H1 (cell line): ENCODE measurements at regions not wholly inside any gene's neighbourhood (a gene's known extent, or its start where the extent isn't known, plus 50 kb on each side); places are given as distances from the start of the nearest gene placed in this dataset.

ENCODE experiments used
- CTCF ChIA-PET: fragments of 300-600 bp; sonication (Branson Sonifier 250); formaldehyde crosslinking; loops from one replicate; lab custom pipeline; 2021; ENCODE audit not compliant: partially characterized antibody; lab: Charles Lee
- POLR2A ChIA-PET: fragments of 300-600 bp; sonication (Branson Sonifier 250); formaldehyde crosslinking; loops from one replicate; lab custom pipeline; 2021; ENCODE audit warnings: inconsistent platforms; ENCODE audit not compliant: partially characterized antibody; lab: Charles Lee
- DNase-seq, 2 experiments: peaks; one replicate each; pipeline versions ENCODE4 v3.0.0 to v3.0.0-alpha.2; 2010 to 2022; ENCODE audit warnings: low spot score in 2 of 2, low read depth in 1 of 2, mixed read lengths in 1 of 2
- FAIRE-seq: peaks from 2 replicates; lab custom pipeline; 2011; peaks lifted over from hg19 to GRCh38; lab: Jason Lieb, UNC
- H2AFZ ChIP-seq: 2 replicates; pipeline ENCODE4 v1.8.1; 2012; ENCODE audit warnings: low read length, inconsistent platforms
- H2AK5ac ChIP-seq: 2 replicates; pipeline ENCODE4 v1.6.1; 2013; ENCODE audit warnings: low read depth, low read length
- H2BK120ac ChIP-seq: replicated peaks from 2 replicates; pipeline ENCODE3; 2013; ENCODE audit warnings: low read depth, low read length, inconsistent platforms
- H2BK12ac ChIP-seq: 2 replicates; pipeline ENCODE4 v1.6.1; 2013; ENCODE audit warnings: low read depth, low read length
- H2BK15ac ChIP-seq: 2 replicates; pipeline ENCODE4 v1.6.1; 2013; ENCODE audit warnings: low read length
- H2BK20ac ChIP-seq: 2 replicates; pipeline ENCODE4 v1.6.1; 2013; ENCODE audit warnings: low read length
- H2BK5ac ChIP-seq: 2 replicates; pipeline ENCODE4 v1.6.1; 2013; ENCODE audit warnings: low read depth, low read length
- H3K14ac ChIP-seq: 2 replicates; pipeline ENCODE4 v1.6.1; 2013; ENCODE audit warnings: inconsistent platforms; ENCODE audit not compliant: insufficient read length
- H3K18ac ChIP-seq: 2 replicates; pipeline ENCODE4 v1.6.1; 2013; ENCODE audit warnings: low read length; ENCODE audit errors: extremely low read depth
- H3K23ac ChIP-seq: 2 replicates; pipeline ENCODE4 v1.6.1; 2013; ENCODE audit warnings: inconsistent platforms; ENCODE audit not compliant: insufficient read length
- H3K23me2 ChIP-seq: 2 replicates; pipeline ENCODE4 v1.6.1; 2013; ENCODE audit warnings: low read depth, low read length
- H3K27ac ChIP-seq: 2 replicates; pipeline ENCODE4 v1.6.1; 2011; ENCODE audit warnings: low read depth, low read length, inconsistent platforms
- H3K27me3 ChIP-seq, 4 experiments: replicated peaks in 1 of 4; 1 replicate in 1 of 4; 2 replicates in 3 of 4; pipeline versions ENCODE4 v1.6.1 to v1.8.1; 2011 to 2013; ENCODE audit warnings: low read length in 3 of 4, mild to moderate bottlenecking in 3 of 4, inconsistent platforms in 2 of 4, mixed read lengths in 2 of 4, moderate library complexity in 1 of 4; ENCODE audit not compliant: control insufficient read depth in 3 of 4, insufficient read depth in 3 of 4; ENCODE audit errors: extremely low read depth in 1 of 4
- H3K36me3 ChIP-seq, 4 experiments: 2 replicates each; pipeline versions ENCODE4 v1.6.1 to v1.8.1; 2011 to 2013; ENCODE audit warnings: mild to moderate bottlenecking in 4 of 4, low read length in 3 of 4, moderate library complexity in 2 of 4, control low read depth in 1 of 4, inconsistent platforms in 1 of 4; ENCODE audit not compliant: insufficient read depth in 4 of 4, control insufficient read depth in 2 of 4
- H3K4ac ChIP-seq: replicated peaks from 2 replicates; pipeline ENCODE3; 2013; ENCODE audit warnings: low read length, low read depth, mixed read lengths, inconsistent platforms; ENCODE audit not compliant: insufficient read length
- H3K4me1 ChIP-seq, 4 experiments: replicated peaks in 1 of 4; 1 replicate in 1 of 4; 2 replicates in 3 of 4; pipeline versions ENCODE4 v1.6.1 to v1.8.1; 2011 to 2013; ENCODE audit warnings: low read length in 3 of 4, inconsistent platforms in 2 of 4, mixed read lengths in 1 of 4; ENCODE audit not compliant: insufficient read depth in 4 of 4, control insufficient read depth in 3 of 4
- H3K4me2 ChIP-seq, 2 experiments: 2 replicates each; pipeline versions ENCODE4 v1.6.1 to v1.8.1; 2011 to 2013; ENCODE audit warnings: low read depth in 2 of 2, low read length in 2 of 2, control low read depth in 1 of 2, inconsistent platforms in 1 of 2, mild to moderate bottlenecking in 1 of 2; ENCODE audit not compliant: insufficient read depth in 1 of 2
- H3K4me3 ChIP-seq, 4 experiments: fragments of 200-600, 300-600 bp in 1 of 4; sonication (generic), shearing (Covaris generic), sonication (Bioruptor Twin) in 1 of 4; 2 replicates each; pipeline versions ENCODE4 v1.5.1 to v1.8.1; 2011 to 2016; ENCODE audit warnings: low read length in 4 of 4, low read depth in 3 of 4, control low read depth in 2 of 4, inconsistent platforms in 2 of 4, mild to moderate bottlenecking in 2 of 4, mixed read lengths in 1 of 4, moderate library complexity in 1 of 4; ENCODE audit not compliant: insufficient read depth in 2 of 4; ENCODE audit errors: extremely low read depth in 1 of 4
- H3K56ac ChIP-seq: replicated peaks from 2 replicates; pipeline ENCODE3; 2013; ENCODE audit warnings: low read depth, mild to moderate bottlenecking, mixed read lengths, low read length, inconsistent platforms; ENCODE audit not compliant: insufficient read length
- H3K79me1 ChIP-seq: 2 replicates; pipeline ENCODE4 v1.6.1; 2013; ENCODE audit warnings: low read depth, low read length, control low read depth
- H3K79me2 ChIP-seq, 2 experiments: 2 replicates each; pipeline versions ENCODE4 v1.6.1 to v1.8.1; 2012 to 2013; ENCODE audit warnings: low read length in 2 of 2, mild to moderate bottlenecking in 2 of 2, inconsistent platforms in 1 of 2; ENCODE audit not compliant: insufficient read depth in 2 of 2, control insufficient read depth in 1 of 2
- H3K9ac ChIP-seq, 4 experiments: replicated peaks in 1 of 4; 1 replicate in 1 of 4; 2 replicates in 3 of 4; pipeline versions ENCODE4 v1.6.1 to v1.8.1; 2011 to 2013; ENCODE audit warnings: low read depth in 3 of 4, low read length in 3 of 4, control low read depth in 2 of 4, mild to moderate bottlenecking in 2 of 4, moderate library complexity in 2 of 4, inconsistent platforms in 1 of 4; ENCODE audit errors: extremely low read depth in 1 of 4
- H3K9me3 ChIP-seq, 2 experiments: 2 replicates each; pipeline versions ENCODE4 v1.6.1 to v1.8.1; 2012 to 2013; ENCODE audit warnings: mild to moderate bottlenecking in 2 of 2, moderate library complexity in 2 of 2, control low read depth in 1 of 2, inconsistent platforms in 1 of 2, low read depth in 1 of 2, low read length in 1 of 2, mixed read lengths in 1 of 2; ENCODE audit not compliant: insufficient read depth in 2 of 2
- H4K20me1 ChIP-seq, 2 experiments: replicated peaks in 1 of 2; 2 replicates each; pipeline versions ENCODE3 to v1.8.1; 2011 to 2013; ENCODE audit warnings: inconsistent platforms in 2 of 2, low read length in 2 of 2, mild to moderate bottlenecking in 1 of 2; ENCODE audit not compliant: insufficient read depth in 2 of 2, control insufficient read depth in 1 of 2
- H4K5ac ChIP-seq: 2 replicates; pipeline ENCODE4 v1.6.1; 2013; ENCODE audit warnings: low read length, low read depth, mixed read lengths, inconsistent platforms; ENCODE audit not compliant: insufficient read length
- H4K8ac ChIP-seq: 2 replicates; pipeline ENCODE4 v1.8.0; 2013; ENCODE audit warnings: mild to moderate bottlenecking, moderate library complexity, low read length, inconsistent platforms; ENCODE audit not compliant: insufficient read depth; ENCODE audit errors: extremely low read depth
- H4K91ac ChIP-seq: replicated peaks from 2 replicates; pipeline ENCODE3; 2013; ENCODE audit warnings: low read length, mixed read lengths, inconsistent platforms; ENCODE audit not compliant: insufficient read length
- ASH2L ChIP-seq: fragments of 200-600, 300-600 bp; sonication (generic); IDR thresholded peaks from one replicate; pipeline ENCODE4 v1.7.1; 2017; ENCODE audit warnings: low read length
- CHD2 ChIP-seq: IDR thresholded peaks from 2 replicates; pipeline ENCODE4 v1.6.1; 2012; ENCODE audit warnings: low read length, improper control_type of control experiment
- CREB1 ChIP-seq: IDR thresholded peaks from 2 replicates; pipeline ENCODE4 v1.6.1; 2012; ENCODE audit warnings: inconsistent platforms
- FOSL1 ChIP-seq: IDR thresholded peaks from 2 replicates; pipeline ENCODE4 v1.6.1; 2011; ENCODE audit warnings: mild to moderate bottlenecking, low read depth, low read length, moderate library complexity; ENCODE audit not compliant: insufficient read depth
- GABPA ChIP-seq: IDR thresholded peaks from 2 replicates; pipeline ENCODE4 v1.6.1; 2011; ENCODE audit warnings: mild to moderate bottlenecking, low read length, moderate library complexity, borderline replicate concordance; ENCODE audit not compliant: insufficient read depth
- JUN ChIP-seq: IDR thresholded peaks from 2 replicates; pipeline ENCODE4 v1.6.1; 2011; ENCODE audit warnings: low read depth, mild to moderate bottlenecking, improper control_type of control experiment, low read length
- KDM4A ChIP-seq: IDR thresholded peaks from one replicate; pipeline ENCODE4 v1.7.1; 2012; ENCODE audit warnings: low read depth, mild to moderate bottlenecking, moderate library complexity, low read length, inconsistent platforms; ENCODE audit not compliant: severe bottlenecking
- MAFK ChIP-seq: IDR thresholded peaks from 2 replicates; pipeline ENCODE4 v1.6.1; 2012; ENCODE audit warnings: low read depth, mild to moderate bottlenecking, improper control_type of control experiment, low read length
- SAP30 ChIP-seq: fragments of 300-600 bp; sonication (generic); IDR thresholded peaks from 2 replicates; pipeline ENCODE4 v1.7.1; 2012; ENCODE audit warnings: low read length, moderate library complexity, mild to moderate bottlenecking, inconsistent platforms; ENCODE audit not compliant: insufficient read depth, insufficient replicate concordance
- SIX5 ChIP-seq: IDR thresholded peaks from 2 replicates; pipeline ENCODE4 v1.6.1; 2011; ENCODE audit warnings: mild to moderate bottlenecking, low read depth, low read length
- SUZ12 ChIP-seq: fragments of 200-600 bp; sonication (generic); IDR thresholded peaks from 2 replicates; pipeline ENCODE4 v1.6.1; 2012; ENCODE audit warnings: mild to moderate bottlenecking, inconsistent platforms, low read length, moderate library complexity, mixed read lengths
- TEAD4 ChIP-seq: IDR thresholded peaks from 2 replicates; pipeline ENCODE4 v1.6.1; 2012; ENCODE audit warnings: low read depth, low read length, inconsistent platforms, mixed read lengths
- WGBS, 2 experiments: shearing (Covaris generic) in 1 of 2; methylation state at CpG; one replicate each; pipeline versions ENCODE4 v1.1.6 to v1.1.7; 2013 to 2015; ENCODE audit warnings: low lambda C conversion rate in 2 of 2, mixed read lengths in 2 of 2, inconsistent platforms in 1 of 2, low coverage in 1 of 2, missing lambda C conversion rate in 1 of 2; ENCODE audit not compliant: insufficient replicate concordance in 2 of 2, insufficient coverage in 1 of 2, insufficient read length in 1 of 2; ENCODE audit errors: extremely low coverage in 1 of 2, missing lambda C conversion rate in 1 of 2; 5-methylcytosine and 5-hydroxymethylcytosine counted together
- TF ChIP-seq, protein P1 (sequence below): IDR thresholded peaks from 2 replicates; pipeline ENCODE4 v1.6.1; 2012; ENCODE audit warnings: inconsistent platforms

DNA sequence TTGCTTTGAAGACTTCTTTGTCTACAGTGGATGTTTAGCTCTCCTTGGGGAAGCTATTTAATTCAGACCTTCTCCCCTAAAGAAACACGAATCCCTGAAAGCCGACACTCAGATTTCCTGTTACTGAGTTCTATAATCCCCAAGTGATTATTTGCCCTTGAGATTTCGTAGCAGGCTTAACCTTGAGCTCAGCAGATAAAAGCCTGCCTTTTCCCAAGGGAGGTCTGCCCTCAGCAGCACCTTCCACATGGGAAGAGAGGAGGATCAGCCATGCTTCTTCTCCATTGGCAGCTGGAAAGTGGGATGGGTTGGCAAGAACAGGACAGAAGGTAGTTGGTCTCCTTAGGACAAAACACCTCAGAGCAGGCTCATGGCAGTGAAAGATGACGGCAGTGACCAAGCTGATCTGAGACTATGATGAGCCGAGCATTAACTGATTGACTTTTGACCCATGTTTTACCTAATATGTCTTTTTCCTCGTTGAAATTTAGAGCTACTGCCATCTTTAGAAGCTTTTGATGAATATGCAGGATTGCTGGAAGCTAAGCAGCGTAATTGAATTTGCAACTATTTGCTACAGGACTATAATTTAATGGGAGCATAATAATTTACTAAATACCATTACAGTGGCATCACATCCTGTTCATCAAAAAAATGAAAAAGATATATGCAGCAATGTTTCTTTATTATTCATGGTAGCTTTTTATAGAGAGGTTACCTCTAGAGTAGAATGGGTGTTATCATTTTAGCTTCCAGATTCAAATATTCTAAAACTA, 511.1 kb upstream of the ID2 start:
- Histone ChIP-seq H3K79me1 (no peaks in the 10 kb centered on the region), H4K8ac (no peak overlapping the region), H3K56ac (no peak overlapping the region), H2AK5ac (no peak overlapping the region), H3K36me3 (no peaks in the 10 kb centered on the region), H3K18ac (no peak overlapping the region), H2BK20ac (peak overlapping the region; percentile 92), H2BK12ac (peak overlapping the region; percentile 41; the same call in 1 of the 2 replicates), H3K14ac (no peak overlapping the region), H3K4me2 (no peak overlapping the region), H2BK120ac (peak overlapping the region; percentile 24), H3K4ac (no peak overlapping the region), H2BK5ac (no peak overlapping the region), H3K9me3 (no peaks in the 10 kb centered on the region), H3K27me3 (no peaks in the 10 kb centered on the region; a peak in 1 of 7 replicates), H3K4me1 (peaks cover 0 to 2% (median 0%) of the 10 kb centered on the region in 4 experiments; a peak in 1 of 7 replicates), H3K79me2 (no peaks in the 10 kb centered on the region), H3K4me3 (no peak overlapping the region), H4K20me1 (no peaks in the 10 kb centered on the region), H3K27ac (no peak overlapping the region; the same call in 1 of the 2 replicates), H3K23ac (no peak overlapping the region), H3K23me2 (no peaks in the 10 kb centered on the region), H3K9ac (no peak overlapping the region), H2BK15ac (no peak overlapping the region; the same call in 1 of the 2 replicates), H4K5ac (no peak overlapping the region), H2AFZ (peak overlapping the region; percentile 74), H4K91ac (peak overlapping the region; percentile 36)
- FAIRE-seq: no peak
- no peak for DNase-seq
- POLR2A ChIA-PET: interaction anchor here (0.6 kb wide), 1 partner anchor 200 kb away, joined by 4 read pairs; no protein-coding TSS in a partner anchor
- WGBS, 2 experiments: 90% methylated on average over 7 of the region's 7 CpGs; no CpG with 5 or more reads in 1 of the 2 experiments
- CTCF ChIA-PET: interaction anchor here (0.6 to 1.6 kb wide), 4 partner anchors 9 to 145 kb away, joined by 3 read pairs; no protein-coding TSS in a partner anchor
- TF ChIP-seq SAP30 (no peak), CHD2 (no peak), SIX5 (no peak), SUZ12 (no peak), JUN (no peak), KDM4A (no peak), GABPA (no peak), FOSL1 (no peak), TEAD4 (no peak), MAFK (no peak), ASH2L (no peak), CREB1 (no peak)
- TF ChIP-seq, protein P1, sequence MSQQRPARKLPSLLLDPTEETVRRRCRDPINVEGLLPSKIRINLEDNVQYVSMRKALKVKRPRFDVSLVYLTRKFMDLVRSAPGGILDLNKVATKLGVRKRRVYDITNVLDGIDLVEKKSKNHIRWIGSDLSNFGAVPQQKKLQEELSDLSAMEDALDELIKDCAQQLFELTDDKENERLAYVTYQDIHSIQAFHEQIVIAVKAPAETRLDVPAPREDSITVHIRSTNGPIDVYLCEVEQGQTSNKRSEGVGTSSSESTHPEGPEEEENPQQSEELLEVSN: no peak
